HG02588 (cell line): ENCODE measurements at regions not wholly inside any gene's neighbourhood (a gene's known extent, or its start where the extent isn't known, plus 50 kb on each side); places are given as distances from the start of the nearest gene placed in this dataset.

Experiments used
- ATAC-seq: cut with Tn5 transposase; IDR thresholded peaks from one replicate; pipeline ENCODE4 v1.9.1; 2021; ENCODE audit warnings: mild to moderate bottlenecking, moderate library complexity; ENCODE audit not compliant: unreplicated experiment

DNA sequence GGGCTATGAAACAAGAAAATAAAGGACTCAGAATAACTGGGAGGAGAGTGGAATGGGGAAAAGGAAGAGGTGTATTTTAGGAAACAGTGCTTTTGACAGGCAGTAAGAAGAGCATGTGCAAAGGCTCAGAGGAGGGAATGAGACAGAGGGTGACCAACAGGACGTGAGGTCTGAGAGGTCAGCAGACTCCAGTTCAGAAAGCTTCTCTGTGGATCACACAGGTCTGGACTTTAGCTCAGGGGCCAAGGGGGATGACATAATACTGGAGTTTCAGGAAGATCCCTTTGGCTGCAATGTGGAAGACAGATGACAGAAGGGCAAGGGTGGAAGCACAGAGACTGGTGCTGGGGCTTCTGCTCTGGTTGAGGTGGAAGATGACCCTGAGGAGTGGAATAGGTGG, 489.9 kb upstream of the CDH5 start:
- ATAC-seq, result no peak

DNA sequence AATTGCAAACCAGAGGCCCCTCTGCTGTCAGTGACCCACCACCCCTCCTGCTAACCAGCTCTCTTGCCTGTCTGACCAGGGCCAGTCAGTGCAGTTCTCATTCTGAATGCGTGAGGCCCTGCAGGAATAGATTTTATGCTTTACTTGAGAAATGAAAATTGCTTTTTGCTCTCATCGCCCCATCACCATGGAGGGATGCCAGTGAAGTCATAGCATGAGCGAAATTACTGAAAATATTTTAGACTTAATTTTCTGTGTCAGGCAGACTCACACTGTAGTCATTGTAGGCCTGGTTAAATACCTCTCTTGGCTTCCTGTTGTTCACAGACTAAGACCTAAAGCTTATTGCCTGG, 490.5 kb upstream of the CDH5 start:
- no peak for ATAC-seq

DNA sequence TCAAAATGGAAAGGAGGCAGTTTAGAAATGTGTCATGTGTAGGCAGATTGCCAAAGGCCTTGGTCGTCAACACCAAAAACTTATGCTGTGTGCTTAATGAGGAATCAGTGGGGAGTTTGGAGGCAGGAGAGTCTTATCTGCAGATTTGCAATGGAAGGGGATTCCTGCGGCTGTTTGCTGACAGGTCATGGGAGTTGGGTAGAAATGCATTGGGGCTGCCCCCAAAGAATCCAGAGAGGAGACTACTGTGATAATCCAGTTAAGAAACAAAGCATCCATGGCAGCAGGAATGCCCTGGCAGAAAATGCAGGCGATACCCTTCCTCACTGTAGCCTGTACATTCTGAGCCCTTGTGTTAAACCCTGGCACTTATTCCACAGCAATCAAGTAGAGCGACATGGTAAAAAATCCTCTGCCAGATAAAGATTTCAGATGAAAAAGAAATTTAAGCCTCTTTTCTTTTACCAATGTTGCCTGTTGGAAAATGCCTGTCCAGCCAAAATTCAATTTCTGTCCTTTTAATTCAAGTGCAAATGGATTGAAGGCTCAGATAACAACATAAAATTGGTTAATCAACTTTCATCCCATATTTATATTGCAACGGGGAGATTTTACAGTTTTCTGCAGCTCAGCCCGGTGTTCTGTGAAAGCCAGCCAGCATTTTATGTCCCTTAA, 491.0 kb upstream of the CDH5 start:
- no peak for ATAC-seq

DNA sequence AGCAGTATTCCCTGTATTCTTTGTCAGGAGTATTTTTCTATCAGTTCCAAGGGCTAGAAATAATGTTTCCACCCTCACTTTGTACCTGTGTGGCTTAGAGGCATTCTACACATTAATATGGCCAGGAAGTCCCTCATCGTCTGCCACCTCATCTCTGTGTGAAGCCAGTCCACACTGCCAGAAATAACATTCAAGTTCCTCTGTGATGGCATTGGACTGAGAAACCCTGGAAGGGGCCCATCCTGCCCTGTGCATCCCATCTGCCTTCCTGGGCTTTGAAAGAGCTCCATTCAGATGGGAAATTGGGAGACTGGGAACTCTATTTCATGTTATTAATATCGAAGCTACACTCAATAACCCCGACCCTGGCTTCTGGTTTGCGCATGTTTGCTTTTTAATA, 497.2 kb upstream of the CDH5 start:
- ATAC-seq, result no peak

DNA sequence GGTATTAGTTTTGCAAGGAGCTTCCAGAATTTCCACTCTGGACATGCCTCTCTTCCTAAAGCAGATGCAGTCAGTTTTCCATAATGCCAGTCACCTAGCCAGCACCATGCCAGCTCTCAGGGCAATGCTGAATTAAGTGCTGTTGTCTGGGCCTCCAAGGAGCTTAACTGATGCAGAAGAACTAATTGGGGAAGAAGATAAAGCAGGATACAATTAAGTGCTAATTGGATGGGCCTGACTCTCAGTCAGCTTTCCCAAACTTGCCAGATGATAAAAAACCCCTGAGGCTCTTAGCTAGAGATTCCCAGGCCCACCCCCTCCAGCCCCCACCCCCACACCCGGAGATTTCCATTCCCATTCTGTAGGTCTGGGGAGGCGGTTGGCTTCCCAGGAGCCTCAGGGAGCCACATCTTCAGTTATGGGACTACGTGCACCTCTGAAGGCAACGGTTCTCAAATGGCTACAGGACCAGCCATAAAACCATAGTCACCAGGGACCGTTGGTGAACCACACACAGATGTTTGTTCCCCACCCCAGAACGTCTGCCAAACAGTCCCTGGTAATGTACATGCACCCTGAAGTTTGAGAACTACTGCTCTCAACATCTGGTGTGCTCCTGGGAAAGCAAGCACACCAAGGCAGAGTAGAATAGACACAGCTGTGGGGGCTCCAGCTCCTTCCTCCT, 499.1 kb upstream of the CDH5 start:
- ATAC-seq, result no peak

GRCh38 chr16:65863236-65863635, 503.3 kb upstream of the CDH5 start:
- no peak for ATAC-seq

GRCh38 chr16:65861131-65861731, 505.3 kb upstream of the CDH5 start:
- no peak for ATAC-seq

GRCh38 chr16:65855171-65856145, 511.0 kb upstream of the CDH5 start:
- no peak for ATAC-seq

- no peak for ATAC-seq
These were observed 520.3 kb upstream of the CDH5 start for GRCh38 chr16:65846210-65846602.

GRCh38 chr16:65845466-65846209, 520.9 kb upstream of the CDH5 start:
- ATAC-seq, result no peak

- ATAC-seq, result no peak
These were observed 522.5 kb upstream of the CDH5 start for GRCh38 chr16:65843941-65844340.

DNA sequence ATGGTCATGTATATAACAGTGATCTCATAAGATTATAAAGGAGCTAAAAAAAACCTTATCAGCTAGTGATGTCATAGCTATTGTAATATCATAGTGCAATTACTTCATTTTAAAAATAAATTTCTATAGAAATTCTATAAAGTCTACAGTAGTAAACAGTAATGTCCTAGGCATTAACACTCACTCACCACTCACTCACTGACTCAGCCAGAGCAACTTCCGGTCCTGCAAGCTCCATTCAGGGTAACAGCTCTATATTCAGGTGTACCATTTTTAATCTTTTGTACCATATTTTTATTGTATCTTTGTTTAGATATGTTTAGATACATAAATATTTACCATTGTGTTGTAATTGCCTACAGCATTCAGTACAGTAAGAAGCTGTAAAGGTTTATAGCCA, 524.4 kb upstream of the CDH5 start:
- no peak for ATAC-seq

DNA sequence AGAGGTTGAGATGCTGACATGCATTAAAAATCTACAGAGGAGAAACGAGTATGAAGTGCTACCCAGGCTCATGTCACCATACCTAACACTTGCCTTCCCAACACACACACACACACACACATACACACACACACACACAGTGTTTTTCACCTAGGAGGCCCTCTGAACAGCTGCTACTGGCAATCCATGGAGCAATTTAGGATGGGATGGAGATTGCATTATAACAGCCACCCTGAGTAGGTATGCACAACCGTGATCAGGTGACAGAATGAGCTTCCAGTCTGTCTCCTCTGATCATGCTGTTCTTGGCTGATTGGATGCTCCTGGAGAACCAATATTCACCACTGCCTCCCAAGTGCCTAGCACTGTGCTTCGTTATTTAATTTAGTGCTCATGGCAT, 528.5 kb upstream of the CDH5 start:
- ATAC-seq, result no peak

DNA sequence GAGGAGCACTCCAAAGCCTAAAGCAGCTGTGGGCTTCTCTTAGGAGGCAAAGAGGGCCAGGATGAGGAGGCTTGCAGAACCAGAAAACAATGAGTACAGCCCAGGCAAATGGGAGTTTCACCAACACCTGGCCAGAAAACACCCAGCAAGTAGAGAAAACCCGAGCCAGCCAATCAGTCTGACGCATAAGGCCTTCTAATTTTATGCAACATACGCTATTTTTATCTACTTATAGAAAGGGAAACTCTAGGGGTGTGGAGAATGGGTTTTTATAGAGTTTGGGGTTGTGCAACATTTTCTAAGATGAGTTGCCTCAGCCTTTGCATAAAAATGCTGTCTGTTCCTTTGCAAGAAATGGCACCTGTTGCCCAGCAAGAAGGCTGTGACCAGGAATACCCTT, 529.0 kb upstream of the CDH5 start:
- ATAC-seq, result no peak

DNA sequence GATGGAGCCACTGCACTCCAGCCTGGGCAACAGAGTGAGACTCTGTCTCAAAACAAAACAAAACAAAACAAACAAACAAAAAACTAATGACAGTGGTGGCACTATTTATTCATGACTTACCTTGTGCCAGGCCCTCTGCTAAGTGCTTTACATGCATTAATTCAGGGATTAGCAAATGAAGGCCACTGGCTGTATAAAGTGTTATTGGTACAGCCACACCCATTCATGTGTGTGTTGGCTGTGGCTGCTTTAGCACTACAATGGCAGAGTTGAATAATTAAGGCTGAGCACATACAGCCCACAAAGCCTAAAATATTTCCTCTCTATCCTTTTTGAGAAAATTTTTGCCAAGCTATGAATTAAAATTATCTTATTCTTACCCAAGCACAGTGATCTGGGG, 531.8 kb upstream of the CDH5 start:
- ATAC-seq, result no peak

- ATAC-seq, result no peak
These were observed 533.2 kb upstream of the CDH5 start for GRCh38 chr16:65833171-65833871.

DNA sequence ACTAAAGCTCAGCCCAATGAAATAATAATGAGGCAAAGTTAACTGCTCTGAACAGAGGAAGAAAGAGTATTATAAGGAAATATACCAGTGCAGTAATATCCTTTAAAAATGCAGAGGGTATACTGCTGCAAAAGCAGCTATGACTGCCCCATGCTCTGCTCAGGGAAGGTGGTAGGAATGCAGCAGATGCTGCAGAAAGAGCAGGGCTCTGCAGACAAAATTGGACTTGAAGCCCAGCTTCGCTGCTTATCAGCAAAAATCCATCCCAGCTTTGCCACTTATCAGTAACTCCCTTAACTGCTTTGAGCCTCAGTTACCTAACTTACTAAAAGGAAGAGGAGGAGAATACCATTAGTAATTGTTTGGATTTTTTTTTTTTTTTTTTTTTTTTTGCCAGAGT, 533.8 kb upstream of the CDH5 start:
- no peak for ATAC-seq

DNA sequence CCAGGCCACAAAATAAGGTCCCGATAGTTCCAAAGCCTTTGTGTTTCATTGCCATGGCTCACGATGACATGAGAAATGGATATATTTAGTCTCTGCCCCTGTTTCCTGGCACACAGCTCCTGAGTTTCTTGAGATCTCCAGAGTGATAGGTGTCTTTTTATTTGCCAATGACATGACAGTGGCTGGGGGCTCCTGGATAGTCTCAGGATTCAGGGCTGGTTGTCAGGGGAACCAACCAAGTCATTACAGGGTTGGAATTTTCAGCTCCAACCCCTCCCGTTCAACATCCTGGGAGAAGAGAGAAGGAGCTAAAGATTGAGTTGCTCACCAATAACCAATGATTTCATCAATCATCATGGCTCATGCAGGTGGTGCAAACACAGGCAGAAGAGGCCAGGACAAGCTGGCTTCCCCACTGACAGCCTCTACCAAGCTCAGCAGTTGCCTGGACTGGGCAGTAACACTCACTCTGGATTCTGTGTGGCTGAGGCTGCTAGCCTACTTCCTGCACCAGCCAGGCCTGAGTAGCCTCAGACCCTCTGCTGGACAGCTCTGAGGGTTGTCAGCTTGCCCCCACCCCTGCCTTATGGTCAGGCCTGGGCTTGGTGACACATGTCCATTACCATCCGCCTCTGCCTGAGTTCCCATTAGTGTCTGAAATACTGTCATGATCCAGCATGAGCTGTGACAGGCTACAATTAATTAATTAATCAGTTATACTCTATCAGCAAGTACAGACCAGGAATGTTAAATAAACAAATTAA, 534.4 kb upstream of the CDH5 start:
- ATAC-seq, result no peak

DNA sequence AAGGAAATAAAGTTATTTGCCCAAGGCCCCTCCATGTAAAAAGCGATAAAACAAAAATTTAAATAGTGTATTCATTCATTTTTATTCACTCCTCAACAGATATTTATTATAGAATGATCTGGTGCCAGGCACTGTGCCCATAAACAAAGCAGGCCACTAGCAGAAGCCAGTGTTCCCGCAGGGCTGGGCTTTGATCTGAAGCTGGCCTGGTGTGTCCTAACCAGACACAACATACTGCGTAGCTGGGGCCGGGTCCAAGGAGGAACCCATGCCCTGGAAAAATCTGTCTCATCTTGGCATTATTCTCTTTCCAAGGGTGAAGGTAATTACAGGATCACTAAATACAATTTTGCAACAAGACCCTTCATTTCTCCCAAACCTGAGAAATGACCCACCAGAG, 537.4 kb upstream of the CDH5 start:
- no peak for ATAC-seq
